ENCODE measurements at regions not wholly inside any gene's neighbourhood (a gene's known extent, or its start where the extent isn't known, plus 50 kb on each side); places are given as distances from the start of the nearest gene placed in this dataset.

GRCh38 chr18:56062931-56063330, 474.9 kb upstream of the TCF4 start:
- no peak for TF ChIP-seq POLR2AphosphoS5 (IDR thresholded peaks at IDR 0.05)
- TF ChIP-seq, protein P1, sequence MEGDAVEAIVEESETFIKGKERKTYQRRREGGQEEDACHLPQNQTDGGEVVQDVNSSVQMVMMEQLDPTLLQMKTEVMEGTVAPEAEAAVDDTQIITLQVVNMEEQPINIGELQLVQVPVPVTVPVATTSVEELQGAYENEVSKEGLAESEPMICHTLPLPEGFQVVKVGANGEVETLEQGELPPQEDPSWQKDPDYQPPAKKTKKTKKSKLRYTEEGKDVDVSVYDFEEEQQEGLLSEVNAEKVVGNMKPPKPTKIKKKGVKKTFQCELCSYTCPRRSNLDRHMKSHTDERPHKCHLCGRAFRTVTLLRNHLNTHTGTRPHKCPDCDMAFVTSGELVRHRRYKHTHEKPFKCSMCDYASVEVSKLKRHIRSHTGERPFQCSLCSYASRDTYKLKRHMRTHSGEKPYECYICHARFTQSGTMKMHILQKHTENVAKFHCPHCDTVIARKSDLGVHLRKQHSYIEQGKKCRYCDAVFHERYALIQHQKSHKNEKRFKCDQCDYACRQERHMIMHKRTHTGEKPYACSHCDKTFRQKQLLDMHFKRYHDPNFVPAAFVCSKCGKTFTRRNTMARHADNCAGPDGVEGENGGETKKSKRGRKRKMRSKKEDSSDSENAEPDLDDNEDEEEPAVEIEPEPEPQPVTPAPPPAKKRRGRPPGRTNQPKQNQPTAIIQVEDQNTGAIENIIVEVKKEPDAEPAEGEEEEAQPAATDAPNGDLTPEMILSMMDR (IDR thresholded peaks at IDR 0.05) = no peak
- TF ChIP-seq POLR2A (IDR thresholded peaks at IDR 0.05) = no peak
- TF ChIP-seq EP300 (IDR thresholded peaks at IDR 0.05) = no peak

Data from gastroesophageal sphincter (tissue), 3 donors.